Endothelial cell of umbilical vein (primary cell): ENCODE measurements at regions not wholly inside any gene's neighbourhood (a gene's known extent, or its start where the extent isn't known, plus 50 kb on each side); places are given as distances from the start of the nearest gene placed in this dataset.

Experiments
- BruUV-seq: library from RNA; stranded (reverse); fragments of 400-500 nt; replicated peaks from 2 replicates; lab custom pipeline; 2021; lab: Mats Ljungman, UMichigan
- CTCF ChIA-PET: fragments of 300-600, 350-600 bp; sonication (Branson Sonifier 250); formaldehyde crosslinking; loops from one replicate; lab custom pipeline; 2021; ENCODE audit warnings: antibody characterized with exemption, inconsistent platforms; lab: Charles Lee
- POLR2A ChIA-PET: fragments of 300-600, 350-600 bp; sonication (Branson Sonifier 250); formaldehyde crosslinking; loops from one replicate; lab custom pipeline; 2021; ENCODE audit warnings: antibody characterized with exemption, inconsistent platforms; lab: Charles Lee
- DNase-seq: peaks from one replicate; pipeline ENCODE4 v3.0.0-alpha.2; 2011; ENCODE audit warnings: low read depth, low spot score
- FAIRE-seq: peaks from 2 replicates; lab custom pipeline; 2011; peaks lifted over from hg19 to GRCh38; lab: Jason Lieb, UNC
- H2AFZ ChIP-seq: 2 replicates; pipeline ENCODE4 v1.6.0; 2012; ENCODE audit warnings: low read depth, low read length, control low read depth, inconsistent platforms
- H3K27ac ChIP-seq: 2 replicates; pipeline ENCODE4 v1.5.1; 2011; ENCODE audit warnings: low read depth, mild to moderate bottlenecking, control low read depth, low read length, moderate library complexity; ENCODE audit not compliant: insufficient read depth
- H3K27me3 ChIP-seq, 2 experiments: 2 replicates each; pipeline versions ENCODE4 v1.6.0 to v1.6.1; 2011; ENCODE audit warnings: low read length in 2 of 2, mixed read lengths in 1 of 2; ENCODE audit not compliant: control insufficient read depth in 2 of 2, insufficient read depth in 2 of 2
- H3K36me3 ChIP-seq, 2 experiments: 2 replicates in 1 of 2; 3 replicates in 1 of 2; pipeline ENCODE4 v1.5.1; 2011; ENCODE audit warnings: low read length in 2 of 2, mild to moderate bottlenecking in 1 of 2, moderate library complexity in 1 of 2; ENCODE audit not compliant: control insufficient read depth in 2 of 2, insufficient read depth in 2 of 2; ENCODE audit errors: extremely low read depth in 1 of 2
- H3K4me1 ChIP-seq: 3 replicates; pipeline ENCODE4 v1.5.1; 2011; ENCODE audit warnings: mild to moderate bottlenecking, low read length; ENCODE audit not compliant: control insufficient read depth, insufficient read depth; ENCODE audit errors: extremely low read depth
- H3K4me2 ChIP-seq: 2 replicates; pipeline ENCODE4 v1.6.1; 2011; ENCODE audit warnings: low read length, control low read depth, mixed read lengths; ENCODE audit not compliant: insufficient read depth
- H3K4me3 ChIP-seq, 3 experiments: fragments of 200-600 bp in 1 of 3; sonication (generic), shearing (Covaris generic) in 1 of 3; replicated peaks in 1 of 3; 2 replicates each; pipeline ENCODE4 v1.5.1; 2011 to 2016; ENCODE audit warnings: control low read depth in 3 of 3, low read length in 3 of 3, mild to moderate bottlenecking in 2 of 3, inconsistent platforms in 1 of 3, low read depth in 1 of 3, moderate library complexity in 1 of 3; ENCODE audit not compliant: insufficient read depth in 1 of 3
- H3K79me2 ChIP-seq: 2 replicates; pipeline ENCODE4 v1.6.0; 2012; ENCODE audit warnings: low read length, inconsistent platforms; ENCODE audit not compliant: control insufficient read depth, insufficient read depth
- H3K9ac ChIP-seq: replicated peaks from 2 replicates; pipeline ENCODE3; 2011; ENCODE audit warnings: low read length, control low read depth; ENCODE audit not compliant: insufficient read depth; ENCODE audit errors: extremely low read depth
- H3K9me1 ChIP-seq: replicated peaks from 3 replicates; pipeline ENCODE4 v1.6.0; 2011; ENCODE audit warnings: mild to moderate bottlenecking, low read length; ENCODE audit not compliant: control insufficient read depth, insufficient read depth; ENCODE audit errors: extremely low read depth
- H3K9me3 ChIP-seq: replicated peaks from 2 replicates; pipeline ENCODE4 v1.5.1; 2012; ENCODE audit warnings: low read length, inconsistent platforms; ENCODE audit not compliant: control insufficient read depth, insufficient read depth
- H4K20me1 ChIP-seq: replicated peaks from 2 replicates; pipeline ENCODE3; 2011; ENCODE audit warnings: mild to moderate bottlenecking, low read length; ENCODE audit not compliant: control insufficient read depth, insufficient read depth; ENCODE audit errors: extremely low read depth
- EZH2 ChIP-seq: IDR thresholded peaks from 2 replicates; pipeline ENCODE4 v1.6.1; 2012; ENCODE audit warnings: borderline replicate concordance, low read depth, mild to moderate bottlenecking, moderate library complexity, low read length, inconsistent platforms; ENCODE audit not compliant: severe bottlenecking
- FOS ChIP-seq: IDR thresholded peaks from 2 replicates; pipeline ENCODE4 v1.6.1; 2011; ENCODE audit warnings: mild to moderate bottlenecking, low read length, moderate library complexity, borderline replicate concordance; ENCODE audit not compliant: insufficient read depth
- GATA2 ChIP-seq: IDR thresholded peaks from 2 replicates; pipeline ENCODE4 v1.7.0; 2011; ENCODE audit warnings: low read depth, mild to moderate bottlenecking, moderate library complexity, mixed read lengths, low read length; ENCODE audit not compliant: insufficient read length, insufficient read depth
- JUN ChIP-seq: IDR thresholded peaks from 2 replicates; pipeline ENCODE4 v1.6.1; 2011; ENCODE audit warnings: borderline replicate concordance, low read depth; ENCODE audit not compliant: insufficient read length, insufficient read depth
- MYC ChIP-seq: IDR thresholded peaks from one replicate; pipeline ENCODE4 v1.6.1; 2011; ENCODE audit warnings: mild to moderate bottlenecking, low read depth, low read length
- POLR2A ChIP-seq: IDR thresholded peaks from 2 replicates; pipeline ENCODE4 v1.6.1; 2012; ENCODE audit warnings: low read depth, mild to moderate bottlenecking, control low read depth, low read length
- POLR2AphosphoS5 ChIP-seq: IDR thresholded peaks from 2 replicates; pipeline ENCODE4 v1.6.1; 2012; ENCODE audit warnings: low read depth, mild to moderate bottlenecking, control low read depth, low read length, moderate library complexity; ENCODE audit not compliant: insufficient read depth
- dilution Hi-C: fragments of 300-500 bp; cut with MboI; formaldehyde crosslinking; loops from one replicate; pipeline ENCODE4 v1.15.0; 2019; ENCODE audit warnings: low sequenced_read_pairs; ENCODE audit not compliant: extremely low pct_ligation_motif_present
- intact Hi-C: fragments of 100-400 bp; cut with micrococcal nuclease; formaldehyde crosslinking; loops from one replicate; pipeline ENCODE4 v1.10.0; 2022
- TF ChIP-seq, protein P1 (sequence below): IDR thresholded peaks from 2 replicates; pipeline ENCODE4 v1.6.1; 2011; ENCODE audit not compliant: insufficient read depth, insufficient read length
- TF ChIP-seq, protein P2 (sequence below), 2 donors: IDR thresholded peaks; 1 replicate in 1 of 2; 2 replicates in 1 of 2; pipeline ENCODE4 v1.5.1; 2011; ENCODE audit warnings: low read length in 2 of 2, mild to moderate bottlenecking in 2 of 2, moderate library complexity in 2 of 2, control low read depth in 1 of 2, inconsistent platforms in 1 of 2, low read depth in 1 of 2; ENCODE audit not compliant: insufficient read depth in 1 of 2; ENCODE audit errors: extremely low read depth in 1 of 2

DNA sequence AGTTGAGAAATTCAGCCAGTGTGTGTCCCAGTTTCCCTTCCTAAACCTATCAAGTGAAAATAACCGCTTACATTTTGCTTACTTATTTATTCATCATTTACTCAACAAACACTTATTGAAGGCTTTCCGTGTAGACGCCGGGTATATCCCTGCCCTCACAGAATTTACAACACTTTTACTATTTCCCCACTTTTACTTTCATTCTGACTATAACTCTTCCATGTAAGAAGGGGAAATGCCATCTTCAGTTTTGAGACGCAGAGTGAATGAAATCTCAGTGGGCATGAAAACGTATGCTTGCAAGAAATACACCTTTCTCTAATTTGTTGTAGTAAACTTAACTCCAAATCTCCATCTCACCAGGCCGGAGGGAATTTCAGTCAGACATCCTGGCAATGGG, 251.0 kb upstream of the CHAC2 start:
- no peak overlapping the region for H2AFZ ChIP-seq
- CTCF ChIA-PET: no interaction called here
- TF ChIP-seq, protein P1, sequence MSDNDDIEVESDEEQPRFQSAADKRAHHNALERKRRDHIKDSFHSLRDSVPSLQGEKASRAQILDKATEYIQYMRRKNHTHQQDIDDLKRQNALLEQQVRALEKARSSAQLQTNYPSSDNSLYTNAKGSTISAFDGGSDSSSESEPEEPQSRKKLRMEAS: no peak
- TF ChIP-seq POLR2AphosphoS5: no peak
- TF ChIP-seq JUN: no peak
- no peak for TF ChIP-seq FOS
- TF ChIP-seq, protein P2, sequence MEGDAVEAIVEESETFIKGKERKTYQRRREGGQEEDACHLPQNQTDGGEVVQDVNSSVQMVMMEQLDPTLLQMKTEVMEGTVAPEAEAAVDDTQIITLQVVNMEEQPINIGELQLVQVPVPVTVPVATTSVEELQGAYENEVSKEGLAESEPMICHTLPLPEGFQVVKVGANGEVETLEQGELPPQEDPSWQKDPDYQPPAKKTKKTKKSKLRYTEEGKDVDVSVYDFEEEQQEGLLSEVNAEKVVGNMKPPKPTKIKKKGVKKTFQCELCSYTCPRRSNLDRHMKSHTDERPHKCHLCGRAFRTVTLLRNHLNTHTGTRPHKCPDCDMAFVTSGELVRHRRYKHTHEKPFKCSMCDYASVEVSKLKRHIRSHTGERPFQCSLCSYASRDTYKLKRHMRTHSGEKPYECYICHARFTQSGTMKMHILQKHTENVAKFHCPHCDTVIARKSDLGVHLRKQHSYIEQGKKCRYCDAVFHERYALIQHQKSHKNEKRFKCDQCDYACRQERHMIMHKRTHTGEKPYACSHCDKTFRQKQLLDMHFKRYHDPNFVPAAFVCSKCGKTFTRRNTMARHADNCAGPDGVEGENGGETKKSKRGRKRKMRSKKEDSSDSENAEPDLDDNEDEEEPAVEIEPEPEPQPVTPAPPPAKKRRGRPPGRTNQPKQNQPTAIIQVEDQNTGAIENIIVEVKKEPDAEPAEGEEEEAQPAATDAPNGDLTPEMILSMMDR (IDR thresholded peaks at IDR 0.05; ENCODE audit: extremely low read depth in 1 of 2, insufficient read depth in 1 of 2, low read depth in 1 of 2, low read length in 2 of 2): no peak
- no peak for TF ChIP-seq MYC
- TF ChIP-seq EZH2: no peak
- TF ChIP-seq POLR2A: no peak
- TF ChIP-seq GATA2: no peak
- no peaks in the 10 kb centered on the region for H3K36me3 ChIP-seq
- no peak overlapping the region for H3K27ac ChIP-seq
- intact Hi-C loops (no loop called here), dilution Hi-C loops (no loop called here)
- peaks cover 3% of the 10 kb centered on the region for H3K4me1 ChIP-seq
- no peak overlapping the region for H3K4me2 ChIP-seq
- FAIRE-seq (no peak), DNase-seq (no peak)
- H3K27me3 ChIP-seq: no peaks in the 10 kb centered on the region
- no peaks in the 10 kb centered on the region for H3K9me3 ChIP-seq
- no peak overlapping the region for H3K4me3 ChIP-seq
- H4K20me1 ChIP-seq: no peaks in the 10 kb centered on the region
- H3K9me1 ChIP-seq: no peaks in the 10 kb centered on the region
- no peak overlapping the region for H3K9ac ChIP-seq
- no TSS peak for BruUV-seq
- no peaks in the 10 kb centered on the region for H3K79me2 ChIP-seq
- POLR2A ChIA-PET: no interaction called here
